Stimulated activated CD4-positive, alpha-beta T cell treated with anti-CD3 and anti-CD28 coated beads, Interleukin-15, amount 100 ng/mL, for 1 hour (primary cell): ENCODE measurements at regions not wholly inside any gene's neighbourhood (a gene's known extent, or its start where the extent isn't known, plus 50 kb on each side); places are given as distances from the start of the nearest gene placed in this dataset.

Source experiments
- DNase-seq, 2 donors: peaks; one replicate each; pipeline ENCODE4 v3.0.0-alpha.2; 2020; ENCODE audit warnings: low read depth in 1 of 2, low spot score in 1 of 2

GRCh38 chr9:126556560-126557250 lies 57.0 kb upstream of the LMX1B start:
- DNase-seq = no peak

DNA sequence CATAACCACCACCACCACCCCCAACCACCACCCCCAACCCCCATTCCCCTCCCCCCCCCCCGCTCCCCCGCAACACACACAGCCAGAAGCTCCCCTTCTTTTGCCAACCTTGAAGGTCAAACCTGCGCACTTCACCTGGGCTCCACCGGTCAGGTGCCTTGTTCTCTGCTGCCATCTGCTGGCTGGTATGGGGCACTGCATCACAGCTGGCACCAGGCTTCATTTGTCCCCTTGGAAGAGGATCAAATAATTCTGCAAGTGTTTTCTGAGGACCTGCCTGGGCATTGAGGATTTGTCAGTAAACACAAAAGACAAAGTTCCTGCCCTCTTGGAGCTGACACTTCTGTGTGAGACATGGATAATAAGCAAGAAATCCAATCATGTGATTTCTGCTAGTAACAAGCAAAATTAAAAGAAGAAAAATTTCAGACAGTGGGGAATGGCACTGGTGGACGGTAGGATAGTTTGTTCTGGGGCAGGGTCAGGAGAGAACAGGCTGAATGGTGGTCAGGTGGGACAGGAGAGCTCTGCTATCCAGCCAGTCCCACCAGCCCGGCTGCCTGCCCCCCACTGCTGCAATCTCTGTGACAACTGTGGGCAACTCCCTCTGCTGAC lies 55.6 kb upstream of the LMX1B start:
- peak; percentile 28 to 44 for DNase-seq

- DNase-seq = no peak
Observed at GRCh38 chr9:126559296-126559695, 54.4 kb upstream of the LMX1B start.

- DNase-seq = no peak
Observed at GRCh38 chr9:126561582-126561981, 52.1 kb upstream of the LMX1B start.

DNA sequence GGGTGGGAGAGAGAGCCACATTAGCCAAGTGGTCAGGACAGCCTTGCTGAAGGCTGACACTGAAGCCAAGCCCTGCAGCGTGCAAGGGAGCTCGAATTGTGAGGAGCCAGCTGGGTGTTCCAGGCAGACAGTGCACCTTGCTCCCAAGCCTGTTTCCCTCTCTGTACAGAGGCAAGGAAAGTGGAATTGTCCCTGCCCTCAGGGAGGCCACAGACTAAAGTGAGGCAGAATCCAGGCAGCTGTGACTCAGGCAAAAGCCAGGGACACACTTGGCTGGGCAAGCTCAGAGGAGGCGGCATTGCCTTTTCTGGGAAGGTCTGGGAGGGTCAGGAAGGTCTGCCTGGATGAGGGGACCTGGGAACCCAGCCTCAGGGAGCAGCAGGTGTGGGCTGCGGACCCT lies 50.2 kb upstream of the LMX1B start:
- no peak for DNase-seq
